Calu3 (cell line): ENCODE measurements at regions not wholly inside any gene's neighbourhood (a gene's known extent, or its start where the extent isn't known, plus 50 kb on each side); places are given as distances from the start of the nearest gene placed in this dataset.

ENCODE experiments used
- BruUV-seq: library from RNA; stranded (reverse); fragments of 400-500 nt; replicated peaks from 2 replicates; lab custom pipeline; 2021; lab: Mats Ljungman, UMichigan
- CTCF ChIA-PET: fragments of 300-600 bp; sonication (Branson Sonifier 250); formaldehyde crosslinking; loops from one replicate; lab custom pipeline; 2022; ENCODE audit warnings: antibody characterized with exemption; lab: Charles Lee
- DNase-seq: peaks from one replicate; pipeline ENCODE4 v3.0.0; 2022
- H3K27ac Mint-ChIP-seq: one replicate; pipeline ENCODE4 v1.8.0; 2022; ENCODE audit warnings: mixed read lengths; ENCODE audit not compliant: unreplicated experiment
- H3K27me3 Mint-ChIP-seq: one replicate; pipeline ENCODE4 v1.8.0; 2022; ENCODE audit warnings: mixed read lengths; ENCODE audit not compliant: unreplicated experiment
- H3K36me3 Mint-ChIP-seq: one replicate; pipeline ENCODE4 v1.8.0; 2022; ENCODE audit warnings: mild to moderate bottlenecking, moderate library complexity, mixed read lengths; ENCODE audit not compliant: insufficient read depth, unreplicated experiment
- H3K4me1 Mint-ChIP-seq: one replicate; pipeline ENCODE4 v1.8.0; 2022; ENCODE audit warnings: mild to moderate bottlenecking, low read depth, mixed read lengths; ENCODE audit not compliant: unreplicated experiment
- H3K4me3 Mint-ChIP-seq: one replicate; pipeline ENCODE4 v1.8.0; 2022; ENCODE audit warnings: mild to moderate bottlenecking, low read depth, moderate library complexity, mixed read lengths; ENCODE audit not compliant: unreplicated experiment
- H3K9me3 Mint-ChIP-seq: one replicate; pipeline ENCODE4 v1.8.0; 2022; ENCODE audit warnings: low read depth, mixed read lengths; ENCODE audit not compliant: unreplicated experiment
- CTCF ChIP-seq: fragments of 200-600 bp; IDR thresholded peaks from one replicate; pipeline ENCODE4 v1.8.0; 2022; ENCODE audit warnings: antibody characterized with exemption; ENCODE audit not compliant: unreplicated experiment
- intact Hi-C: fragments of 100-400 bp; cut with micrococcal nuclease; formaldehyde crosslinking; loops from one replicate; pipeline ENCODE4 v1.10.0; 2022; ENCODE audit not compliant: unreplicated experiment

- CTCF ChIA-PET = no interaction called here
- H3K27me3 Mint-ChIP-seq = no peaks in the 10 kb centered on the region
These were observed 109.0 kb upstream of the GATA6 start for GRCh38 chr18:22060361-22060760.

GRCh38 chr18:22063102-22063501 lies 106.3 kb upstream of the GATA6 start:
- Mint-ChIP-seq H3K27ac (no peak overlapping the region), H3K36me3 (no peaks in the 10 kb centered on the region), H3K27me3 (no peaks in the 10 kb centered on the region), H3K9me3 (no peaks in the 10 kb centered on the region), H3K4me3 (no peak overlapping the region), H3K4me1 (no peaks in the 10 kb centered on the region)
- no peak for DNase-seq
- no peak for TF ChIP-seq CTCF
- intact Hi-C loops = no loop called here
- CTCF ChIA-PET = no interaction called here
- no TSS peak for BruUV-seq

More at GRCh38 chr18:22060361-22060760, 109.0 kb upstream of the GATA6 start:
- Mint-ChIP-seq H3K9me3 (peaks cover 2% of the 10 kb centered on the region), H3K4me3 (no peak overlapping the region), H3K27ac (no peak overlapping the region), H3K36me3 (no peaks in the 10 kb centered on the region), H3K4me1 (no peaks in the 10 kb centered on the region)
- intact Hi-C loops = no loop called here
- TF ChIP-seq CTCF = no peak
- no peak for DNase-seq
- BruUV-seq = no TSS peak

GRCh38 chr18:22063672-22064071 lies 105.7 kb upstream of the GATA6 start:
- Mint-ChIP-seq H3K4me3 (no peak overlapping the region), H3K9me3 (peaks cover 2% of the 10 kb centered on the region), H3K4me1 (no peaks in the 10 kb centered on the region), H3K36me3 (no peaks in the 10 kb centered on the region), H3K27me3 (no peaks in the 10 kb centered on the region), H3K27ac (no peak overlapping the region)
- TF ChIP-seq CTCF = no peak
- no TSS peak for BruUV-seq
- CTCF ChIA-PET = no interaction called here
- DNase-seq = no peak
- intact Hi-C loops = no loop called here

GRCh38 chr18:22064581-22064980 lies 104.8 kb upstream of the GATA6 start:
- H3K4me1 Mint-ChIP-seq = no peaks in the 10 kb centered on the region
- no peak for DNase-seq
- no TSS peak for BruUV-seq
- no peaks in the 10 kb centered on the region for H3K36me3 Mint-ChIP-seq
- H3K27me3 Mint-ChIP-seq = no peaks in the 10 kb centered on the region
- no peak for TF ChIP-seq CTCF
- CTCF ChIA-PET = no interaction called here
- intact Hi-C loops = no loop called here
- peaks cover 4% of the 10 kb centered on the region for H3K9me3 Mint-ChIP-seq
- H3K27ac Mint-ChIP-seq = no peak overlapping the region
- no peak overlapping the region for H3K4me3 Mint-ChIP-seq
